CD14-positive monocyte (primary cell): ENCODE measurements at regions not wholly inside any gene's neighbourhood (a gene's known extent, or its start where the extent isn't known, plus 50 kb on each side); places are given as distances from the start of the nearest gene placed in this dataset.

Experiments used
- DNase-seq, 3 donors: peaks; one replicate each; pipeline ENCODE4 v3.0.0-alpha.2; 2011 to 2022
- H2AFZ ChIP-seq: 2 replicates; pipeline ENCODE4 v1.6.0; 2012; ENCODE audit warnings: mild to moderate bottlenecking, low read depth, low read length, inconsistent platforms; ENCODE audit not compliant: insufficient read depth, poor library complexity, severe bottlenecking
- H3K27ac ChIP-seq, 2 donors: 1 replicate in 1 of 2; 2 replicates in 1 of 2; pipeline ENCODE4 v1.5.1; 2012 to 2013; ENCODE audit warnings: low read length in 2 of 2, control low read depth in 1 of 2, inconsistent platforms in 1 of 2, low read depth in 1 of 2, mild to moderate bottlenecking in 1 of 2
- H3K27me3 ChIP-seq, 2 donors: one replicate each; pipeline versions ENCODE4 v1.6.0 to v1.6.1; 2011 to 2013; ENCODE audit warnings: low read length in 2 of 2; ENCODE audit not compliant: control insufficient read depth in 2 of 2, insufficient read depth in 2 of 2
- H3K36me3 ChIP-seq, 2 donors: replicated peaks in 1 of 2; 1 replicate in 1 of 2; 2 replicates in 1 of 2; pipeline versions ENCODE4 v1.5.1 to v1.6.1; 2012 to 2013; ENCODE audit warnings: low read length in 2 of 2, control low read depth in 1 of 2, inconsistent platforms in 1 of 2, mild to moderate bottlenecking in 1 of 2; ENCODE audit not compliant: insufficient read depth in 2 of 2, control insufficient read depth in 1 of 2
- H3K4me1 ChIP-seq, 2 donors: 1 replicate in 1 of 2; 2 replicates in 1 of 2; pipeline versions ENCODE4 v1.5.1 to v1.6.1; 2012 to 2013; ENCODE audit warnings: low read length in 2 of 2, control low read depth in 1 of 2, inconsistent platforms in 1 of 2, mild to moderate bottlenecking in 1 of 2, moderate library complexity in 1 of 2; ENCODE audit not compliant: insufficient read depth in 2 of 2, control insufficient read depth in 1 of 2
- H3K4me2 ChIP-seq: replicated peaks from 2 replicates; pipeline ENCODE3; 2012; ENCODE audit warnings: low read length, moderate library complexity, mild to moderate bottlenecking; ENCODE audit not compliant: poor library complexity, severe bottlenecking; ENCODE audit errors: extremely low read depth
- H3K4me3 ChIP-seq, 3 experiments: fragments of 200-600 bp in 1 of 3; sonication (generic) in 1 of 3; replicated peaks in 1 of 3; 1 replicate in 2 of 3; 2 replicates in 1 of 3; pipeline ENCODE4 v1.5.1; 2011 to 2013; ENCODE audit warnings: low read length in 3 of 3, mild to moderate bottlenecking in 3 of 3, control low read depth in 2 of 3, low read depth in 2 of 3, inconsistent platforms in 1 of 3, moderate library complexity in 1 of 3
- H3K79me2 ChIP-seq: 2 replicates; pipeline ENCODE4 v1.6.0; 2012; ENCODE audit warnings: mild to moderate bottlenecking, control low read depth, inconsistent platforms, low read length, moderate library complexity; ENCODE audit not compliant: insufficient read depth
- H3K9ac ChIP-seq: 2 replicates; pipeline ENCODE4 v1.6.0; 2017; ENCODE audit warnings: low read length, mild to moderate bottlenecking; ENCODE audit not compliant: insufficient read depth, poor library complexity, severe bottlenecking
- H3K9me3 ChIP-seq, 2 donors: replicated peaks in 1 of 2; 1 replicate in 1 of 2; 2 replicates in 1 of 2; pipeline versions ENCODE4 v1.5.1 to v1.6.1; 2012 to 2013; ENCODE audit warnings: low read length in 2 of 2, control low read depth in 1 of 2; ENCODE audit not compliant: control insufficient read depth in 1 of 2, insufficient read depth in 1 of 2
- H4K20me1 ChIP-seq: 2 replicates; pipeline ENCODE4 v1.6.0; 2012; ENCODE audit warnings: mild to moderate bottlenecking, low read length, control low read depth, moderate library complexity; ENCODE audit not compliant: insufficient read depth
- H3K27ac Mint-ChIP-seq, 7 donors: one replicate each; pipeline ENCODE4 v1.8.0; 2020; ENCODE audit warnings: mild to moderate bottlenecking in 7 of 7, mixed read lengths in 7 of 7, moderate library complexity in 6 of 7, inconsistent platforms in 2 of 7
- H3K27me3 Mint-ChIP-seq, 3 donors: one replicate each; pipeline ENCODE4 v1.8.0; 2021 to 2022; ENCODE audit warnings: low read depth in 3 of 3, mild to moderate bottlenecking in 3 of 3, mixed read lengths in 3 of 3, moderate library complexity in 3 of 3, inconsistent platforms in 1 of 3
- H3K36me3 Mint-ChIP-seq, 2 donors: one replicate each; pipeline ENCODE4 v1.8.0; 2020; ENCODE audit warnings: mixed read lengths in 2 of 2, inconsistent platforms in 1 of 2, mild to moderate bottlenecking in 1 of 2
- H3K4me1 Mint-ChIP-seq: one replicate; pipeline ENCODE4 v1.8.0; 2020; ENCODE audit warnings: mild to moderate bottlenecking, mixed read lengths
- H3K4me3 Mint-ChIP-seq, 2 donors: one replicate each; pipeline ENCODE4 v1.8.0; 2020; ENCODE audit warnings: mild to moderate bottlenecking in 2 of 2, mixed read lengths in 2 of 2, moderate library complexity in 1 of 2
- H3K9me3 Mint-ChIP-seq, 7 donors: one replicate each; pipeline ENCODE4 v1.8.0; 2020 to 2022; ENCODE audit warnings: mixed read lengths in 7 of 7, mild to moderate bottlenecking in 6 of 7, moderate library complexity in 6 of 7, inconsistent platforms in 2 of 7
- WGBS: methylation state at CpG from one replicate; pipeline ENCODE4 v1.1.5; 2013; ENCODE audit warnings: missing lambda C conversion rate; ENCODE audit not compliant: insufficient coverage; 5-methylcytosine and 5-hydroxymethylcytosine counted together
- intact Hi-C, 2 donors: fragments of 100-400 bp; cut with micrococcal nuclease; formaldehyde crosslinking; loops; one replicate each; pipeline versions ENCODE4 v1.15.0 to v1.15.1; 2023
- TF ChIP-seq, protein P1 (sequence below): fragments of 200-600 bp; IDR thresholded peaks from one replicate; pipeline ENCODE4 v1.8.0; 2022; ENCODE audit warnings: antibody characterized with exemption, mild to moderate bottlenecking

DNA sequence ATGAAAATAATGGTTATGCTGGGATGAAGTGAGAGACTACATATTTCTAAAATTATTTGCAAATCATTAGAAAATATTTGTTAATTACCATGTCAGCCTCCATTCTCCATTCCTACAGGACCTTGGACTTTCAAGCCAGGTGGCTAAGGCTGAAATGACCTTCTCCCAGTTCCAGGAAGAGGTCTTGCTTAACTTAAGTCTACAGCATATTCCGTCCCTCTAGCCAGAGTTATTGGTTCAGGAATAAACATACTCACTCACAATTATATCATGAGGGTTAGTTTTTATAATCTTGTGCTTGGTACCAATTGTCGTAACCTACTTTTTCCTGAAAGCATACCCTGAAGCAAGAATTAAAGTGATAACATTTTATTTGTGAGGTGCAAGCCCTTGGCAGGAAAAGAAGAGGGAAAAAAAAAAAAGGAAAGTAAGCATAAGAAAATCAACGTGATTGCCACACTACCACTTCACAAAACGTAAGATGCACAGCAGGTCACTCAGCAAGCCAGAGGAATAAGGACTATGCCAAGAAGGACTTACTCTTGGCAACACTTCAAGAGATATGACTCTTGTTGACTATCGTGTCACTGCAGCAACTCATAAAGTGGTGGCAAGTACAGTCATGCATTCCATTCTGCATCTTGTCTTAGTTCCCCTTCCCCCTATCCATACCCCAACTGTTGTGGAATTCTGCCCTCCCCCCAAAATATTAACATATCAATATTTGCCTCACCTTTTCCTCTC is 479.1 kb downstream of the MBD2 start:
- H3K27me3 ChIP-seq: no peaks in the 10 kb centered on the region
- no peak overlapping the region for H3K9ac ChIP-seq
- Mint-ChIP-seq H3K4me1 (no peaks in the 10 kb centered on the region), H3K36me3 (no peaks in the 10 kb centered on the region), H3K27ac (no peak overlapping the region), H3K27me3 (peaks cover 0 to 2% (median 0%) of the 10 kb centered on the region in 3 donors), H3K9me3 (peaks cover 0 to 13% (median 0%) of the 10 kb centered on the region in 7 donors), H3K4me3 (no peak overlapping the region)
- H3K79me2 ChIP-seq: no peaks in the 10 kb centered on the region
- H3K4me3 ChIP-seq: no peak overlapping the region
- H3K4me1 ChIP-seq: no peaks in the 10 kb centered on the region
- WGBS: 88% methylated on average over 1 of the region's 5 CpGs
- no peak overlapping the region for H2AFZ ChIP-seq
- no peak overlapping the region for H3K27ac ChIP-seq
- H3K36me3 ChIP-seq: no peaks in the 10 kb centered on the region
- TF ChIP-seq, protein P1, sequence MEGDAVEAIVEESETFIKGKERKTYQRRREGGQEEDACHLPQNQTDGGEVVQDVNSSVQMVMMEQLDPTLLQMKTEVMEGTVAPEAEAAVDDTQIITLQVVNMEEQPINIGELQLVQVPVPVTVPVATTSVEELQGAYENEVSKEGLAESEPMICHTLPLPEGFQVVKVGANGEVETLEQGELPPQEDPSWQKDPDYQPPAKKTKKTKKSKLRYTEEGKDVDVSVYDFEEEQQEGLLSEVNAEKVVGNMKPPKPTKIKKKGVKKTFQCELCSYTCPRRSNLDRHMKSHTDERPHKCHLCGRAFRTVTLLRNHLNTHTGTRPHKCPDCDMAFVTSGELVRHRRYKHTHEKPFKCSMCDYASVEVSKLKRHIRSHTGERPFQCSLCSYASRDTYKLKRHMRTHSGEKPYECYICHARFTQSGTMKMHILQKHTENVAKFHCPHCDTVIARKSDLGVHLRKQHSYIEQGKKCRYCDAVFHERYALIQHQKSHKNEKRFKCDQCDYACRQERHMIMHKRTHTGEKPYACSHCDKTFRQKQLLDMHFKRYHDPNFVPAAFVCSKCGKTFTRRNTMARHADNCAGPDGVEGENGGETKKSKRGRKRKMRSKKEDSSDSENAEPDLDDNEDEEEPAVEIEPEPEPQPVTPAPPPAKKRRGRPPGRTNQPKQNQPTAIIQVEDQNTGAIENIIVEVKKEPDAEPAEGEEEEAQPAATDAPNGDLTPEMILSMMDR: no peak
- DNase-seq: no peak
- no peak overlapping the region for H3K4me2 ChIP-seq
- no peaks in the 10 kb centered on the region for H3K9me3 ChIP-seq
- H4K20me1 ChIP-seq: no peaks in the 10 kb centered on the region
- intact Hi-C loops: no loop called here

DNA sequence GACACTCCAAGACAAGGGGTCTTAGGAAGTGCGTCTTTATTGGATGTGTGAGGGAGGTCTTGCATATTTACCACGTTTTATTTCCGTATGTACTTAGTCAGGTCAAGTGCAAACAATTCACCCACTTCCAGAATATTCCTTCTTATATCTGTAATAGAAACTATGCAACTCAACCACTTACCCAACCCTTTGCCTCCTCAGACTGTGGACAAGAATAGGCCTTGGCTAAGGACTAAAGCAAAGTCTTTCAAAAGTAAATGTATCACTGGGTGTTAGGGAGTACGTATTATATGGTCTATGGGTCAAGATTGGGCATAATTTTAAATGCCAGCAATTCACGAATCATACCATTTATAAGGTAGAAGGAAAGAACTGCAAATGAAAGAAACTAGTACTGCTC is 484.8 kb downstream of the MBD2 start:
- WGBS: no CpG with 5 or more reads among the region's 5 CpGs
- TF ChIP-seq, protein P1: no peak
- H3K27ac Mint-ChIP-seq: no peak overlapping the region

More for the DNA sequence above, 484.8 kb downstream of the MBD2 start:
- H3K79me2 ChIP-seq: no peaks in the 10 kb centered on the region
- H3K4me2 ChIP-seq: no peak overlapping the region
- no peak overlapping the region for H3K9ac ChIP-seq
- intact Hi-C loops: no loop called here
- Mint-ChIP-seq H3K9me3 (peaks cover 0 to 4% (median 0%) of the 10 kb centered on the region in 7 donors), H3K4me3 (no peak overlapping the region), H3K36me3 (no peaks in the 10 kb centered on the region), H3K27me3 (no peaks in the 10 kb centered on the region), H3K4me1 (no peaks in the 10 kb centered on the region)
- H2AFZ ChIP-seq: no peak overlapping the region
- H3K27me3 ChIP-seq: no peaks in the 10 kb centered on the region
- H3K9me3 ChIP-seq: peaks cover 0 to 4% of the 10 kb centered on the region in 2 donors
- no peaks in the 10 kb centered on the region for H3K4me1 ChIP-seq
- H3K27ac ChIP-seq: no peak overlapping the region
- no peaks in the 10 kb centered on the region for H3K36me3 ChIP-seq
- H3K4me3 ChIP-seq: no peak overlapping the region
- no peak for DNase-seq
- no peaks in the 10 kb centered on the region for H4K20me1 ChIP-seq
